ENCODE measurements at regions not wholly inside any gene's neighbourhood (a gene's known extent, or its start where the extent isn't known, plus 50 kb on each side); places are given as distances from the start of the nearest gene placed in this dataset.

DNA sequence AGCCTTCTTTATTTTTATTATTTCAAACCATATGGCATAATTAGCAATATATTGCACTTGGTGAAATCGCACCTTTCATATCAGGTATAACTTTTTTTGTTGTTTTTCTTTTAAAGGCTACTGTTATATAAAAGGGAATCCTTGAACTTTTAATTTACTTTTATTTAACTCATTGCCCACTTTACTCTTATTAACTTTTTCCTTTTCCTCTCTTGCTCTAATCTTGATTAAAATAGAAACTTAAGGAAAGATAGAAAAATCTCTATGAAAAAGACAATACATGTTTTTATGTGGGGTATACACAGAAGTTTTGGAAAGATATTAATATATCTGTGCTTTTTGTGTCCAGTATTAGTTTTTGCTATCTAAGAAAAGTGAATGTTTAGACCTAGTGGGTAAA, 805.8 kb downstream of the USP25 start:
- no peak for TF ChIP-seq POLR2AphosphoS5 (IDR thresholded peaks at IDR 0.05)
- TF ChIP-seq, protein P1, sequence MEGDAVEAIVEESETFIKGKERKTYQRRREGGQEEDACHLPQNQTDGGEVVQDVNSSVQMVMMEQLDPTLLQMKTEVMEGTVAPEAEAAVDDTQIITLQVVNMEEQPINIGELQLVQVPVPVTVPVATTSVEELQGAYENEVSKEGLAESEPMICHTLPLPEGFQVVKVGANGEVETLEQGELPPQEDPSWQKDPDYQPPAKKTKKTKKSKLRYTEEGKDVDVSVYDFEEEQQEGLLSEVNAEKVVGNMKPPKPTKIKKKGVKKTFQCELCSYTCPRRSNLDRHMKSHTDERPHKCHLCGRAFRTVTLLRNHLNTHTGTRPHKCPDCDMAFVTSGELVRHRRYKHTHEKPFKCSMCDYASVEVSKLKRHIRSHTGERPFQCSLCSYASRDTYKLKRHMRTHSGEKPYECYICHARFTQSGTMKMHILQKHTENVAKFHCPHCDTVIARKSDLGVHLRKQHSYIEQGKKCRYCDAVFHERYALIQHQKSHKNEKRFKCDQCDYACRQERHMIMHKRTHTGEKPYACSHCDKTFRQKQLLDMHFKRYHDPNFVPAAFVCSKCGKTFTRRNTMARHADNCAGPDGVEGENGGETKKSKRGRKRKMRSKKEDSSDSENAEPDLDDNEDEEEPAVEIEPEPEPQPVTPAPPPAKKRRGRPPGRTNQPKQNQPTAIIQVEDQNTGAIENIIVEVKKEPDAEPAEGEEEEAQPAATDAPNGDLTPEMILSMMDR (IDR thresholded peaks at IDR 0.05), result no peak
- no peak for TF ChIP-seq POLR2A (IDR thresholded peaks at IDR 0.05)

Data from prostate gland (tissue), 2 donors.